ENCODE measurements at regions not wholly inside any gene's neighbourhood (a gene's known extent, or its start where the extent isn't known, plus 50 kb on each side); places are given as distances from the start of the nearest gene placed in this dataset.

DNA sequence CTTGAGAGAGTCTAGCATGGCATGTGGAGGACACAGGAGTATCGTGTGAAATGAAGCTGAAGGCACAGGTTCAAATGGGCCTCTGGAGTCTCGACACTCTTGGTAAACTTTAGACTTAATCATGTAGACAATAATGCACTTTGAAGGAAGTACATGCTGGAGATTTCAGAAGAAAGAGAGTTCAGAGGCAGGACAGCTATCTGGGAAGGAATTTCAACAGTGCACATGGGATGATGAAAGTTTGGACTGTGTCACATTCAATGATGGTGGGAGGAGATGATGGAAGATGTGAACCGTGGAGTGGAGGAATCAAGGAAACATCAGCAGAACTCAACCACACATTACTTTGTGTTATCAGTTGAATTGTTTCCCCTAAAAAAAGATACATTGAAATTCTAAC is 88.6 kb upstream of the PAPPA start:
- Mint-ChIP-seq H3K4me1 (no peaks in the 10 kb centered on the region), H3K36me3 (no peaks in the 10 kb centered on the region)
- no peak for DNase-seq (ENCODE audit: low spot score in 2 of 2)

DNA sequence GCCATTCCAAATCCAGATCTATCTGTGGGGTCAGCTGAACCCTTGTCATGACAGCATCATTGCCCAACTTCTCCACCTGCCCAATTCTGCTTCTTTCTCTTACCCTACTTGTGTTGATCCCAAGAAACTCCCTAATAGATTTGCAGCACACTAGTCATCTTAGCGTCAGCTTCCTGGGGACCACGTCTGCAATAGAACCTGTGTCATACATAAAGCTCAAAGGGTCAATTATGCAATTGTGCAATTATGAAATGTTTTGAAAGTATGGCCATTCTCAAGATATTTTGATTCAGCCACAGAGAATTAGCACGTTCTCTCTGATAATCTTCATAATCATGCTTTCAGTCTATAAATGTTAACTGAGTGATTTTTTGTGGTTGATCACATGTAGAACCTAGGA is 87.4 kb upstream of the PAPPA start:
- no peaks in the 10 kb centered on the region for H3K9me3 Mint-ChIP-seq
- ATAC-seq (no peak), DNase-seq (ENCODE audit: low spot score in 2 of 2) (no peak)
- H3K27ac Mint-ChIP-seq: no peak overlapping the region
- no peaks in the 10 kb centered on the region for H3K36me3 Mint-ChIP-seq
- H3K4me1 Mint-ChIP-seq: no peaks in the 10 kb centered on the region
- H3K4me3 Mint-ChIP-seq: no peak overlapping the region

More for the DNA sequence above, 88.6 kb upstream of the PAPPA start:
- H3K27ac Mint-ChIP-seq: no peak overlapping the region
- no peak for ATAC-seq
- no peak overlapping the region for H3K4me3 Mint-ChIP-seq
- no peaks in the 10 kb centered on the region for H3K9me3 Mint-ChIP-seq

DNA sequence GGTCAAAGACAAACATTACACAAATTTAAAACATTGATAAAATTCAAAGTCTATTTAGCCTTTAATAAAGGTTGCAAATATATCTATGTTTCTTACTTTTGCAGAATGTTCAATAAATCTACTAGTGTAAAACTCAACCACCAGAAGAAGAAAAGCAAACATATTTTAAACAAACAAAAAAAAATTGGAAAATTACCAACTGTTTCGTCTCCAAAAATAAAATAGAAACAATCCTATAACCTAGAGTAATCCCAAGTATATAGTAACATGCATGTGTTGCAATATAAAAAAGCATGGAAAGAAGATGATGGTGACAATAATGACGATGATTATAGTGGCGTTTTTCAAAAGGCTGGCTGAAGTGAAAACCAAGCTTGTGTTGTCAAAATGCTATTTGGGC is 86.0 kb upstream of the PAPPA start:
- Mint-ChIP-seq H3K4me3 (no peak overlapping the region), H3K36me3 (no peaks in the 10 kb centered on the region), H3K27ac (no peak overlapping the region), H3K9me3 (no peaks in the 10 kb centered on the region), H3K4me1 (no peaks in the 10 kb centered on the region)
- ATAC-seq (no peak), DNase-seq (ENCODE audit: low spot score in 2 of 2) (no peak)

DNA sequence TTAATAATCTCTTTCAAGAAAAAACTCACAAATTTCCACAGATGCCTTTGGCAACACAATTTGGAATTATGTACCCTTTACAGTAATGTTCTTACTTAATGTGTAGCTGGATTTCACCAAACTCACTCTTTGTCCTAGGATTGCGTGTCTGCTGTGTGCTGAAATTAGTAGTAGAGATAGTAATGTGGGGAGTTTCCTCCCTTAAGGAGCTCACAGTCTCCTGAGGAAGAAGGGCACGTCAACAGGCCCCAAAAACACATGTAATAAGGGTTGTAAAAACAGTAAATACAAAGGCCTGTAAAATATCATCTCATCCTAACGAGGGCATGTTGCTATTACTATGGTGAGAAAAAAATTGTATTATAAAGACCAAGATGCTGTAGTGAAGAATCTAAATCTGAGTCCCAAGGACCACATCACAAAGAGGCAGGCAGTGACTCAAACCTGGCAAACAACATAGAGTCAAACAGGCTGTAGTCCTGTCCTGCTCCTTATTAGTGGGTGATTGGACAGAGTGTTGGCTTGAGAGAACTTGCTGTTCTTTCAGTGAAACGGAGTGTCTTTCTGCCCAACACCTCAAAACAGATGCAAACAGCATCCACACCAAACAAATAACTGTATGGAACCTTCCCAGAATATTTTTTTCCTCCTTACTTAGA is 83.2 kb upstream of the PAPPA start:
- no peaks in the 10 kb centered on the region for H3K36me3 Mint-ChIP-seq
- H3K27ac Mint-ChIP-seq: no peak overlapping the region
- DNase-seq (ENCODE audit: low spot score in 2 of 2) (no peak), ATAC-seq (no peak)
- H3K4me3 Mint-ChIP-seq: no peak overlapping the region
- H3K9me3 Mint-ChIP-seq: no peaks in the 10 kb centered on the region
- H3K4me1 Mint-ChIP-seq: no peaks in the 10 kb centered on the region

DNA sequence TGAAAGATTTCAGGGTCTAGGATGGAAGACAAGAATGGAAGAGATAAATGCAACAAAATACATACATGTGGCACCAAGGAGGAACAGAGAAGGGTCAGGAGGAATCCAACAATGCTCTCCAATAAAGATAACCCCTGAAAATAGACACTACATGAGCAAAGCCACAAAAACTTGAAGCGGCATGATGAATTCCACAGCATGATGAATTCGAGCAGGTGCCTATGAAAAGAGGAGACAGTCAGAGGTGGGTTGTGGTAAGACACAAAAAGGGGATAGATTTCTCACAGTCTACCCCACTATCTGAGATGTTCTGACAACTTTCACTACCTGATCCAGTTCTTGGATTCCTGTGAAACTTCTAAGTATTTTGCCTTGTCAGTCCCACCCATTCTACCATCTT is 81.5 kb upstream of the PAPPA start:
- ATAC-seq: no peak

DNA sequence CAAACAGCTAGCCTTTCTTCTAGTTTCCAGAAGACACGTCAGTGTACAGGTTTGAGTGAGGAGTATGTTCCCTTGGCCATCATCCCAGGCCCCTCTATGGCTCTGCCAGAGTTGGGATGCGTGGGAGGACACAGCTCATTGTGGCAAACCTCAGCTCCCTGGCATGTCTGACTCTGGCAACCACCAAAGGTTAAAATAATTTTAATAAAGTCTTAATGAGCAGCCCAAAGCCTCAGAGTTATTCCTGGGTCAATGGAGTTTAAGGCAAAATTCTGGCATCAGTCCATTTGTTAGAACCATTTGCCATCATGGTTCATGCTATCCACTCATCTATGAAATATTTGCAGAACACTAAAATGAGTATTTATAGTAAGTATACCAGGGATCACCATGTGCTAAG is 79.8 kb upstream of the PAPPA start:
- DNase-seq (ENCODE audit: low spot score in 2 of 2) (no peak), ATAC-seq (no peak)
- Mint-ChIP-seq H3K27ac (no peak overlapping the region), H3K4me1 (no peaks in the 10 kb centered on the region), H3K36me3 (no peaks in the 10 kb centered on the region), H3K9me3 (no peaks in the 10 kb centered on the region), H3K4me3 (no peak overlapping the region)

More for the DNA sequence above, 81.5 kb upstream of the PAPPA start:
- H3K4me1 Mint-ChIP-seq: no peaks in the 10 kb centered on the region
- H3K4me3 Mint-ChIP-seq: no peak overlapping the region
- no peak for DNase-seq (ENCODE audit: low spot score in 2 of 2)
- H3K9me3 Mint-ChIP-seq: no peaks in the 10 kb centered on the region
- H3K27ac Mint-ChIP-seq: no peak overlapping the region
- H3K36me3 Mint-ChIP-seq: no peaks in the 10 kb centered on the region

DNA sequence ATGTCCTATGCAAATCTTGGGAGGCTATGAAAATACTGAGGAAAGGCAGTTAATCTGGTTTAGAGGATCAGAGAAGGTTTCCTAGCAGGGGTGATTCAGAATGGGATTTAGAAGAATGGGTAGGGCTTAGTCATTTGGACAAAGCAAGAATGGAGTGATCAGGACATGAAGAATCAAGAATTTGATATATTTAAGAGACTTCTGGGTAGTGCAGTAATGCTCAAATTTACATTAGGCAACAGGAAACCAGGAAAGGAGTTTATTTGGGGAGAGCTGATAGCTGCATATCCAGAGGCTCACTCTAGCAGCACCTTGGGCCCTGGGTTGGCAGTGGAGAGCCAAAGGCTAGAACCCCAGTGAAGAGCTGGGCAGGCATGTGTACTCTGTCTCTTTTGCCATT is 78.9 kb upstream of the PAPPA start:
- no peak overlapping the region for H3K4me3 Mint-ChIP-seq
- no peaks in the 10 kb centered on the region for H3K4me1 Mint-ChIP-seq
- no peak for ATAC-seq
- no peak for DNase-seq (ENCODE audit: low spot score in 2 of 2)
- no peaks in the 10 kb centered on the region for H3K9me3 Mint-ChIP-seq
- H3K27ac Mint-ChIP-seq: no peak overlapping the region
- no peaks in the 10 kb centered on the region for H3K36me3 Mint-ChIP-seq

DNA sequence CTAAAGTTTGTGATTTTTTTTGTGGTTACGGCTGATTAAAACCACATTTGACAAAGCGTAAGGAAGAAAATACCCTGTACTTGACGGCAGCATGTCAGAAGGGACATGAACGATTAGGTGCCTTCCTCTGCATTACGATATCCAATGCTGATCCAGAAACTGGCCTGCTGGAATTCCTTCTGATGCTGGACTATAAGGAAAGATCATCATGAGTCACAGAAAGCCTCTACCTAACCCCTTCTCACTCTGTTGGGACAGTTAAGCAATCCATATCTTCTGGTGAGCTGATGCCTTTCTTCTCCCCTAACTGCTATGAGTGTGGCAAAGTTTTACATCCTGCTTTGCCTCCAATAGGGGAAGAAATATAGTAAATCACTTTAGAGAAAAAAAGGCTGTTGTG is 78.4 kb upstream of the PAPPA start:
- Mint-ChIP-seq H3K27ac (no peak overlapping the region), H3K4me1 (no peaks in the 10 kb centered on the region), H3K4me3 (no peak overlapping the region), H3K9me3 (no peaks in the 10 kb centered on the region), H3K36me3 (no peaks in the 10 kb centered on the region)
- DNase-seq (ENCODE audit: low spot score in 2 of 2) (no peak), ATAC-seq (no peak)

DNA sequence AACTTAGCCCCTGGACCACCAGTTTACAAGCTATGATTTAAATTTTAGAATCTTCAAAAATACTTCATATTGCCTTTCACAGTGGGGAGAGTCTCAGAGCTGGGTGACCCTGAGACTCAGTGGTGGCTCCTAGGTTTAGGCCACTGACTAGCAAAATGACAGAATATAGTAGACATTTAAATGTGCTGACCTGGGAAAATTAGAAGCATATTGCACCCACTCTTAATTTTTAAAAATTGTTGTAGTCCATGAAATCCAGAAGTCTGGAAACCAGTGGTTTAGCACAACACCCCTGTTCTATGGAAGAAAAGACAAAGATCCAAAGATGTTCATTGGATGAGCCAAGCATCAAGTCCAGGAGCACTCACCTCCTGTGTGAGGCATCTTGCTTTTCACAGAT is 75.0 kb upstream of the PAPPA start:
- no peak for ATAC-seq
- Mint-ChIP-seq H3K4me3 (no peak overlapping the region), H3K36me3 (no peaks in the 10 kb centered on the region), H3K9me3 (no peaks in the 10 kb centered on the region), H3K27ac (no peak overlapping the region), H3K4me1 (no peaks in the 10 kb centered on the region)
- DNase-seq (ENCODE audit: low spot score in 2 of 2): no peak

DNA sequence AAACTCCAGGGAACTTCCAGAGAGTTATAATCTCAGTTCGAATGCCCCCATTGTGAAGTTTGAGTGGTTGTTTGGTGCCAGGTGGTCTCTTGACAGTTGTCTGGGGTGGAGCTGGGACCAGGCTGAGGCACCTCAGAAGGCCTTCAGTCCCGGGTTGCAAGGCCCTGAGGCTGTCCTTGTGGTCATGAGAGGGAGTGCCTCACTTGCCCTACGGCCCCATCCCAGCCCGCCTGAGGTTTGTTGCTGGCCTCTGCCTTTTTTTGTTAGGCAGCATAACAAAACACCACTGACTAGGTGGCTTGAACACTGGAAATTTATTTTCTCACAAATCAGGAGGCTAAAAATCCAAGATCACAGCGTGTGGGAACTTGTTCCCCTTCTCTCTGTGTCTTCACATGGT is 73.0 kb upstream of the PAPPA start:
- ATAC-seq (no peak), DNase-seq (ENCODE audit: low spot score in 2 of 2) (no peak)
- no peaks in the 10 kb centered on the region for H3K36me3 Mint-ChIP-seq
- H3K27ac Mint-ChIP-seq: no peak overlapping the region
- H3K4me3 Mint-ChIP-seq: no peak overlapping the region
- no peaks in the 10 kb centered on the region for H3K4me1 Mint-ChIP-seq
- H3K9me3 Mint-ChIP-seq: no peaks in the 10 kb centered on the region

DNA sequence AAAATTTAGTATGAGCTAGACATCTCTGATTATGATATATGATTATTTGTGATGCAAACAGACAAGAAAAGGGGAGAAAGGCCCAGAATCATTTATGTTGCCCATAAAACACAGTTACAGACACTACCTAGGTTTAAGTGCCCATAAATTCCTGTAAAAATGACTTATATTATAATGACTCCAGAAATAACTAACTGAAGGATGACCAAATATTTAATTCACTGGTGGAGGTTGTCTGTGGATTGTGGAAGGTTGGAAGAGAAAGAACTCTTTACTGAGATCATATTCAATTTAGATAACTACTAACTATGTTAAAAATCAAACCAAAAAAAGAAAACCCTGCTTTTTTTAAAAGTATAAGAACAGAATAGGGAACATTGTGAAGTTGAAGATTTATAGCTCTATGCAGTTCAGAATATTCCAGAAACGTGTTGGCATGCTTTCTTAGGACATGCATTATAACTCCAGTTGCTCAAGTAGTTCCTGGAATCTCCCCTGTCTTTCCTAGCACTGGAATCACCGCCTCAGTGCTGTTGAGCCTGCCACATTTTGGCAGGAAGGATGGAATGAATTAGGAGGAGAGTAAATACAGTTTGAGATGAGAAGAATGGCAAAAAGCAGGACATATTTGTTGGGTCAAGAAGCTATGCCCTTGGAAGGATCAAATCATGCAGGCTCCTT is 72.0 kb upstream of the PAPPA start:
- H3K4me3 Mint-ChIP-seq: no peak overlapping the region
- ATAC-seq (no peak), DNase-seq (ENCODE audit: low spot score in 2 of 2) (no peak)
- H3K36me3 Mint-ChIP-seq: no peaks in the 10 kb centered on the region
- no peaks in the 10 kb centered on the region for H3K9me3 Mint-ChIP-seq
- H3K4me1 Mint-ChIP-seq: no peaks in the 10 kb centered on the region
- H3K27ac Mint-ChIP-seq: no peak overlapping the region

DNA sequence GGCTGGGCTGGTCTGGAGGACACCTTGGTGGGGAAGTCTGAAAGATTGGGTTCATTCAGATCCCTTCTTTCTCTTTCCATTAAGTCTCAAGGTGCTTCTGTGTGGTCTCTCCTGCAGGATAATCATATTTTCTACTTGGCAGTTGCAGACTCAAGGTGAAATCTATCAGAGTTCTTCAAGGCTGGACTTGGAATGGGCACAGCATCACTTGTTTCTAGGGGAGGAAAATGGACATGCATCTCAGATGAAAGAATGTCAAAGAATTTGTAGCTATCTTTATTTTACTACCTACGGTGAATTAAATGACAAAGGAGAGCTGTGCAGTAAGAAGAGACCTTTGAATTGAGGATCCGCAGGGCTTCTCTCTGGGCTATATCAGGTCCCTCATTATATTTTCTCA is 69.8 kb upstream of the PAPPA start:
- ATAC-seq (no peak), DNase-seq (ENCODE audit: low spot score in 2 of 2) (no peak)
- Mint-ChIP-seq H3K27ac (no peak overlapping the region), H3K36me3 (no peaks in the 10 kb centered on the region), H3K4me3 (no peak overlapping the region), H3K9me3 (peaks cover 4% of the 10 kb centered on the region), H3K4me1 (no peaks in the 10 kb centered on the region)

DNA sequence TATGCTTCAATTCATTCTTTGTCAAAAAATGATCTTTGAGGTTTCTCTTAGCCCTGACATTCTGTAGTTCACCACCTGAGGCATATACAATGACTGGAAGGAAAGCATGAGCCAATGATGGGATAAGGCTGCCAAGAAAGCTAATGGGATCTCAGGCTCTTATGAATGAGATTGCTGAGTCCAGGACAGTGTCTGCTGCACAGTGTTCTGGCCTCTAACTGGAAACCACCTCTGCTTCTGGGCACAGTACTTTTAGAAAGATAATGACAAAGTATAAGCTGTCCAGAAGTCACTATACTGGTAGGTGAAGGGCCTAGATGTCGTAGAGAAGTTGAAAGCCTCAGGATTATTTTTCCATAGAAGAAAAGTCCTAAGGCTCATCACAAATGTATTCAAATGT is 69.1 kb upstream of the PAPPA start:
- Mint-ChIP-seq H3K27ac (no peak overlapping the region), H3K36me3 (no peaks in the 10 kb centered on the region), H3K4me1 (no peaks in the 10 kb centered on the region), H3K4me3 (no peak overlapping the region), H3K9me3 (peaks cover 4% of the 10 kb centered on the region)
- ATAC-seq (no peak), DNase-seq (ENCODE audit: low spot score in 2 of 2) (no peak)

DNA sequence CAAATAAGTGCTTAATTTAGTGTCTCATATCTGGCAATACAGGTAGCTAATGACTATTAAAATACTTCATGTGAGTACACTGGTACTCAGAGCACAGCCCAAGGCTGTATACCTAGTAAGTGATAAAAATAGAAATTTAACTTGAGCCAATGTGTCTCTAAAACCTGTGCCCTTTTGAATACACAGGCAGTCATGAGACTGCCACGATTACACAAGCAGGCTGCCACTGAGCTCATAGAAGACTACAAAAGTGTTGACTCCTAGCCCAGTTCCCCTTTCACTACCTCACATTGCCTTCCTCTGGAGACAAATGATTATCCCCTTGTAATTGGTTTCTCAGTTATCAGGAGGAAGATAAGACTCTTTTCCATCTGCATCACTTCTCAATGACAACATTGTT is 66.3 kb upstream of the PAPPA start:
- DNase-seq (ENCODE audit: low spot score in 2 of 2) (no peak), ATAC-seq (no peak)
- H3K9me3 Mint-ChIP-seq: peaks cover 7% of the 10 kb centered on the region
- H3K36me3 Mint-ChIP-seq: no peaks in the 10 kb centered on the region
- no peaks in the 10 kb centered on the region for H3K4me1 Mint-ChIP-seq
- no peak overlapping the region for H3K27ac Mint-ChIP-seq
- no peak overlapping the region for H3K4me3 Mint-ChIP-seq

DNA sequence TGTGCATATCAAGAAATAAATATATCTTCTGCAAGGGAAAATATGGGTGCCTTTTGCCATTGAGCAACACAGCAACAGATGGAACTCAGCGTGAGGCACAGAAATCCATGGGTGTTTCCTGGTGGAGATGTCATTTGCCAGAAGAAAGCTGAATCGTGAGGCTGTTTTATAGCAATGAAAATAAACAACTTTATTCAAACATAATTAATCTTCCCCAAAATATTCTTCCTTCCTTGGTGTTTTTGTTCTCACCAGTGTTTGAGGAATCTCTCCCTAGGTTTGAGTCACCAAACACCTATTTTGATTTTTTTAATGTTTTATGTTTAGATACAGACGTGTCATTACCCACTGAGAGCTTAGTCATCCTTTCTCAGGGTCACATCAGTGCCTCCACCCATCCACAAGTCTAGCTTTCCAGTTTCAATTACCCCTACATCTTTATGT is 65.8 kb upstream of the PAPPA start:
- Mint-ChIP-seq H3K36me3 (no peaks in the 10 kb centered on the region), H3K9me3 (peaks cover 7% of the 10 kb centered on the region), H3K27ac (no peak overlapping the region), H3K4me3 (no peak overlapping the region), H3K4me1 (no peaks in the 10 kb centered on the region)
- ATAC-seq: no peak
- no peak for DNase-seq (ENCODE audit: low spot score in 2 of 2)

DNA sequence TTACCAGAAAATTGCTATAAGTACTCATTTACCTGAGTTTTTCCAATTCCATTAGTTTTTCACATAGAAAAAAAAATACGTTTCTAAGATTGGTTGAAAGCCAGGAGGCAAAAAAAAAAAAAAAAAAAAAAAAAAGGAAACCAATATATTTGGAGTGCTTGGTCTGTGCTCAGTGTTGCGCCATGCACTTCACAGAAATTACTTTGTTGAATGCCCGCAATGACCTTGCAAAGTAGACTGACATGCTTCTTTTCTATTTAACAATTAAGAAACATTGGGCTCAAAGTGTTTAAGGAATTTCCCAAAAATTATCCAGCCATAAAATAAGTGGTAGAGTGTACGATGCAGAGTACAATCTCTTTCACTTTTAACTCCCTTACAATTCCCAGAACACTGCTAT is 65.2 kb upstream of the PAPPA start:
- Mint-ChIP-seq H3K9me3 (peaks cover 7% of the 10 kb centered on the region), H3K36me3 (no peaks in the 10 kb centered on the region), H3K4me3 (no peak overlapping the region), H3K4me1 (no peaks in the 10 kb centered on the region), H3K27ac (no peak overlapping the region)
- no peak for ATAC-seq
- DNase-seq (ENCODE audit: low spot score in 2 of 2): no peak

All from stimulated activated effector memory CD8-positive, alpha-beta T cell treated with anti-CD3 and anti-CD28 coated beads, Interleukin-12 subunit alpha, Interleukin-12 subunit beta, amount 100 ng/mL, for 72 hours (primary cell).